MM.1S (cell line): ENCODE measurements at regions not wholly inside any gene's neighbourhood (a gene's known extent, or its start where the extent isn't known, plus 50 kb on each side); places are given as distances from the start of the nearest gene placed in this dataset.

Experiments
- EZH2 ChIP-seq: fragments of 300-600 bp; sonication (generic); optimal IDR thresholded peaks from 2 replicates; pipeline ENCODE3; 2017; ENCODE audit warnings: low read depth, mild to moderate bottlenecking, antibody characterized with exemption, low read length, mixed read lengths
- EZH2phosphoT487 ChIP-seq: fragments of 300-600 bp; sonication (generic); IDR thresholded peaks from 2 replicates; pipeline ENCODE4 v1.6.1; 2018; ENCODE audit warnings: antibody characterized with exemption, low read length
- TF ChIP-seq, protein P1 (sequence below): fragments of 300-600 bp; sonication (generic); IDR thresholded peaks from 2 replicates; pipeline ENCODE4 v1.5.1; 2016; ENCODE audit warnings: antibody characterized with exemption, low read length, mixed read lengths

DNA sequence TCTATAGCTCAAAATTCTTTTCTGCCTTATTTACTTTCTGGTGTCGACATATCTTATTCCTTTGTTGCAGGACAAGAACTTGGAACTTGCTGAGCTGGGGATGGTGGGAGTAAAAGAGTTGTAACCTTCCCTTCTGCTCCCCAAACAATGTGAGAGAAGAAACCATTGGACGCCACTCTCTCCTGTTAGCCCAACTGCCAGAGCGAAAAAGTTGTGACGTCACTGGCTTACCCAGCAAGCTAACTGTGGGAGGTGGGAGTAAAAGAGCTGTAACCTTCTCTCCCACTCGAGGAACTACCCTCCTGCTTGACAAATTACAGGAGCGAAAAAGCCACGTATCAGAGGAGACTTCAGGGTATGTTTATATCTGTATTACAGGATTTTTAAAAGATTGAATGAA, 90.0 kb upstream of the PCDH10 start:
- TF ChIP-seq EZH2: no peak
- TF ChIP-seq, protein P1, sequence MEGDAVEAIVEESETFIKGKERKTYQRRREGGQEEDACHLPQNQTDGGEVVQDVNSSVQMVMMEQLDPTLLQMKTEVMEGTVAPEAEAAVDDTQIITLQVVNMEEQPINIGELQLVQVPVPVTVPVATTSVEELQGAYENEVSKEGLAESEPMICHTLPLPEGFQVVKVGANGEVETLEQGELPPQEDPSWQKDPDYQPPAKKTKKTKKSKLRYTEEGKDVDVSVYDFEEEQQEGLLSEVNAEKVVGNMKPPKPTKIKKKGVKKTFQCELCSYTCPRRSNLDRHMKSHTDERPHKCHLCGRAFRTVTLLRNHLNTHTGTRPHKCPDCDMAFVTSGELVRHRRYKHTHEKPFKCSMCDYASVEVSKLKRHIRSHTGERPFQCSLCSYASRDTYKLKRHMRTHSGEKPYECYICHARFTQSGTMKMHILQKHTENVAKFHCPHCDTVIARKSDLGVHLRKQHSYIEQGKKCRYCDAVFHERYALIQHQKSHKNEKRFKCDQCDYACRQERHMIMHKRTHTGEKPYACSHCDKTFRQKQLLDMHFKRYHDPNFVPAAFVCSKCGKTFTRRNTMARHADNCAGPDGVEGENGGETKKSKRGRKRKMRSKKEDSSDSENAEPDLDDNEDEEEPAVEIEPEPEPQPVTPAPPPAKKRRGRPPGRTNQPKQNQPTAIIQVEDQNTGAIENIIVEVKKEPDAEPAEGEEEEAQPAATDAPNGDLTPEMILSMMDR: no peak
- no peak for TF ChIP-seq EZH2phosphoT487
